HG02759 (cell line): ENCODE measurements at regions not wholly inside any gene's neighbourhood (a gene's known extent, or its start where the extent isn't known, plus 50 kb on each side); places are given as distances from the start of the nearest gene placed in this dataset.

ENCODE experiments used
- ATAC-seq: cut with Tn5 transposase; IDR thresholded peaks from one replicate; pipeline ENCODE4 v1.9.1; 2021; ENCODE audit warnings: mild to moderate bottlenecking, moderate library complexity; ENCODE audit not compliant: unreplicated experiment

- ATAC-seq: no peak
Observed at GRCh38 chr10:104574838-104575237, 66.3 kb upstream of the SORCS3 start.

GRCh38 chr10:104576611-104577010 is 64.5 kb upstream of the SORCS3 start:
- ATAC-seq: no peak

- ATAC-seq: no peak
Observed at GRCh38 chr10:104577163-104577562, 63.9 kb upstream of the SORCS3 start.

GRCh38 chr10:104577861-104578521 is 63.1 kb upstream of the SORCS3 start:
- no peak for ATAC-seq

- ATAC-seq: no peak
Observed at GRCh38 chr10:104578671-104579070, 62.4 kb upstream of the SORCS3 start.

- ATAC-seq: no peak
Observed at GRCh38 chr10:104579136-104579535, 62.0 kb upstream of the SORCS3 start.

- no peak for ATAC-seq
Observed at GRCh38 chr10:104580321-104580720, 60.8 kb upstream of the SORCS3 start.

GRCh38 chr10:104580774-104581675 is 60.1 kb upstream of the SORCS3 start:
- ATAC-seq: peak; percentile 82

- ATAC-seq: no peak
Observed at GRCh38 chr10:104581884-104582601, 59.0 kb upstream of the SORCS3 start.

- ATAC-seq: peak; percentile 60
Observed at GRCh38 chr10:104582602-104582951, 58.5 kb upstream of the SORCS3 start.

GRCh38 chr10:104582966-104583365 is 58.1 kb upstream of the SORCS3 start:
- ATAC-seq: no peak

GRCh38 chr10:104584541-104584940 is 56.5 kb upstream of the SORCS3 start:
- no peak for ATAC-seq

GRCh38 chr10:104587751-104588150 is 53.3 kb upstream of the SORCS3 start:
- no peak for ATAC-seq

- no peak for ATAC-seq
Observed at GRCh38 chr10:104589431-104589830, 51.7 kb upstream of the SORCS3 start.

GRCh38 chr10:104589871-104590270 is 51.2 kb upstream of the SORCS3 start:
- no peak for ATAC-seq
